GM18499 (cell line): ENCODE measurements at regions not wholly inside any gene's neighbourhood (a gene's known extent, or its start where the extent isn't known, plus 50 kb on each side); places are given as distances from the start of the nearest gene placed in this dataset.

ENCODE experiments used
- ATAC-seq: cut with Tn5 transposase; IDR thresholded peaks from one replicate; pipeline ENCODE4 v1.9.1; 2021; ENCODE audit warnings: moderate number of reproducible peaks; ENCODE audit not compliant: insufficient read depth, unreplicated experiment

GRCh38 chr7:144903201-144903600, 67.3 kb upstream of the TPK1 start:
- ATAC-seq: no peak

DNA sequence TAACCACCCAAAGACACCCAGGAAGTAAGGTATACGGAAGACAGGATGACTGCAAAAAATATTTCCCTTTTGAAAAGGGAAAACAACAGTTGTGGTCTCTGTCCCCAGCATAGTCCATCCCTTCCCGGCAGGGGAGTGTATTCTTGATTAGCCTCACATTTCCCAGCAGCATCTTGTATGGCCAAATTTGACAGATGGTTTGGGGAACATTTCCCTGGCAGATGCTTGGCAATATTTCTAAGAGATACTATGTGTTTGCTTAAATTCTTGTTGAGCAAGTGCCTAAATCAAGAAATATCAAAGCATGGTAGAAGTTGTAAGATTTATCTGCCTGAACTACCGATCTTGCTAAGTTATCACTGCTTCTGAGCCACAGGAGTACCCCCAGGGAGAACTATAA, 56.9 kb upstream of the TPK1 start:
- ATAC-seq: no peak
